Thoracic aorta (tissue), 2 donors: ENCODE measurements at regions not wholly inside any gene's neighbourhood (a gene's known extent, or its start where the extent isn't known, plus 50 kb on each side); places are given as distances from the start of the nearest gene placed in this dataset.

Experiments
- ATAC-seq: fragments of 150-250 bp; one replicate; pipeline ENCODE4 v1.8.0; 2017; ENCODE audit warnings: low read depth; ENCODE audit not compliant: insufficient number of reproducible peaks, low FRiP score
- DNase-seq: peaks from one replicate; pipeline ENCODE4 v3.0.0-alpha.2; 2020; ENCODE audit warnings: low spot score
- H3K27ac ChIP-seq, 2 donors: fragments of 200-600 bp; sonication (generic); 1 replicate in 1 of 2; 2 replicates in 1 of 2; pipeline ENCODE4 v1.5.1; 2016; ENCODE audit warnings: mild to moderate bottlenecking in 2 of 2, moderate library complexity in 2 of 2
- H3K27me3 ChIP-seq: fragments of 200-600 bp; sonication (generic); replicated peaks from 2 replicates; pipeline ENCODE4 v1.6.0; 2016; ENCODE audit warnings: mild to moderate bottlenecking; ENCODE audit not compliant: insufficient read depth
- H3K36me3 ChIP-seq: fragments of 200-600 bp; sonication (generic); one replicate; pipeline ENCODE4 v1.5.1; 2016
- H3K4me1 ChIP-seq, 2 donors: fragments of 200-600 bp; sonication (generic); 1 replicate in 1 of 2; 2 replicates in 1 of 2; pipeline versions ENCODE4 v1.5.1 to v1.6.0; 2016; ENCODE audit warnings: low read depth in 2 of 2, mild to moderate bottlenecking in 1 of 2; ENCODE audit not compliant: control insufficient read depth in 1 of 2
- H3K4me3 ChIP-seq: fragments of 200-600 bp; sonication (generic); 2 replicates; pipeline ENCODE4 v1.5.1; 2016; ENCODE audit warnings: mild to moderate bottlenecking
- H3K9me3 ChIP-seq: fragments of 200-600 bp; sonication (generic); 2 replicates; pipeline ENCODE4 v1.5.1; 2016
- TF ChIP-seq, protein P1 (sequence below): fragments of 200-600 bp; sonication (generic); IDR thresholded peaks from one replicate; pipeline ENCODE4 v1.5.1; 2019; ENCODE audit warnings: antibody characterized with exemption

DNA sequence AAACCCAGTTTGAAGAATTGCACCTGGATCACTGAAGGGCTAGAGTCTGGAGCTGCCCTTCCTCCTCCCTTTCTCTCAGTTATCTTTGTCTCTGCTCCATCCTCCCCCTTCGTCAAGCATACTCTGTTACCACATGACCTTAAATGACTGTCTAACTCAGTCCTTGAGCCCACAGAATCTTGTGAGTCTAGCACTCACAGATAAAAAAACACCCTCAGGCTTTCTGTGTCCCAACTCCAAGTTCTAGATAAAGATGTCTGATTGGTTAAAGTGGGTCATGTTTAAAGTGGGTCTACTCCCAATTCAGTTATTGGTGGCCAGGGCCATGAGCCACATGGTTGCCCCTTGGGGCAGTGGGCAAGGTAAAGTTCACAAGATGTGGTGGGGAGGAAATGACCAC lies 53.5 kb upstream of the CYP1B1 start:
- Histone ChIP-seq H3K4me3 (no peak overlapping the region), H3K27ac (no peak overlapping the region)
- no peak for ATAC-seq

DNA sequence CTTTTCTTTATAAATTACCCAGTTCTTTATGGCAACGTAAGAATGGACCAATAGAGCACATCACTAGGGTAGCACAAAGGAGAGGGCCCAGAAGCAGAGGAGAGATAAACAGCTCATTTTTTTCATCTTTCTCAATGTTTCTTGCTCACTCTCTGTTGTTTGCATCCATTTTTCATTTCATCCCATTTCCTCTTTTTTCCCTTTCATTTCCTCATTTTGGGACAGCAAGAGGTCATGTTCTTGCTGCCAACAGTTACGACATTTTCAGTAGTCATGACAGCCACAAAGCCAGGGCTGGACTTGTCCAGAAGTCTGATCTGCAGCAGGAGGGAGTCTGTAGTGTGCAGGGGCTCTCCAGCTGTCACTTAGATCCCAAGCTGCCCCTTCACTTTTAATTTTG lies 52.7 kb upstream of the CYP1B1 start:
- Histone ChIP-seq H3K4me3 (no peak overlapping the region), H3K27me3 (no peaks in the 10 kb centered on the region), H3K9me3 (peaks cover 4% of the 10 kb centered on the region), H3K27ac (peak overlapping the region in 1 of 2 donors; percentile 8), H3K36me3 (no peaks in the 10 kb centered on the region), H3K4me1 (no peaks in the 10 kb centered on the region)
- TF ChIP-seq, protein P1, sequence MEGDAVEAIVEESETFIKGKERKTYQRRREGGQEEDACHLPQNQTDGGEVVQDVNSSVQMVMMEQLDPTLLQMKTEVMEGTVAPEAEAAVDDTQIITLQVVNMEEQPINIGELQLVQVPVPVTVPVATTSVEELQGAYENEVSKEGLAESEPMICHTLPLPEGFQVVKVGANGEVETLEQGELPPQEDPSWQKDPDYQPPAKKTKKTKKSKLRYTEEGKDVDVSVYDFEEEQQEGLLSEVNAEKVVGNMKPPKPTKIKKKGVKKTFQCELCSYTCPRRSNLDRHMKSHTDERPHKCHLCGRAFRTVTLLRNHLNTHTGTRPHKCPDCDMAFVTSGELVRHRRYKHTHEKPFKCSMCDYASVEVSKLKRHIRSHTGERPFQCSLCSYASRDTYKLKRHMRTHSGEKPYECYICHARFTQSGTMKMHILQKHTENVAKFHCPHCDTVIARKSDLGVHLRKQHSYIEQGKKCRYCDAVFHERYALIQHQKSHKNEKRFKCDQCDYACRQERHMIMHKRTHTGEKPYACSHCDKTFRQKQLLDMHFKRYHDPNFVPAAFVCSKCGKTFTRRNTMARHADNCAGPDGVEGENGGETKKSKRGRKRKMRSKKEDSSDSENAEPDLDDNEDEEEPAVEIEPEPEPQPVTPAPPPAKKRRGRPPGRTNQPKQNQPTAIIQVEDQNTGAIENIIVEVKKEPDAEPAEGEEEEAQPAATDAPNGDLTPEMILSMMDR: no peak
- DNase-seq (no peak), ATAC-seq (no peak)

More for the DNA sequence above, 53.5 kb upstream of the CYP1B1 start:
- H3K4me1 ChIP-seq: no peaks in the 10 kb centered on the region
- TF ChIP-seq, protein P1: no peak
- peaks cover 4% of the 10 kb centered on the region for H3K9me3 ChIP-seq
- H3K36me3 ChIP-seq: no peaks in the 10 kb centered on the region
- no peaks in the 10 kb centered on the region for H3K27me3 ChIP-seq
- DNase-seq: no peak

DNA sequence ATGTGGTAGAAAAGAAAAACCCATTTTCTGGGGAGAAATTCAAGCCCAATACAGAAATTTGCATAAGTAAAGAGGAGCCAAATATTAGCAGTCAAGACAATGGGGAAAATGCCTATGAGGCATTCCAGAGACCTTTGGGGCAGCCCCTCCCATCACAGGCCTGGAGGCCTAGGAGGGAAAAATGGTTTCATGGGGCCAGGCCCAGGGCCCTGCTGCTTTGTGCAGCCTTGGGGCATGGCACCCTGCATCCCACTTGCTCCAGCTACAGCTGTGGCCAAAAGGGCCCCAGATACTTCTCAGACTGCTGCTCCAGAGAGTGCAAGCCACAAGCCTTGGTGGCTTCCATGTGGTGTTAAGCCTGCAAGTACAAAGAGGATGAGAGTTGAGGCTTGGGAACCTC lies 51.3 kb upstream of the CYP1B1 start:
- TF ChIP-seq, protein P1: no peak
- DNase-seq (no peak), ATAC-seq (no peak)
- peaks cover 4% of the 10 kb centered on the region for H3K9me3 ChIP-seq
- no peaks in the 10 kb centered on the region for H3K27me3 ChIP-seq
- H3K4me1 ChIP-seq: peaks cover 0 to 6% of the 10 kb centered on the region in 2 donors
- H3K36me3 ChIP-seq: no peaks in the 10 kb centered on the region
- H3K4me3 ChIP-seq: no peak overlapping the region
- H3K27ac ChIP-seq: no peak overlapping the region

DNA sequence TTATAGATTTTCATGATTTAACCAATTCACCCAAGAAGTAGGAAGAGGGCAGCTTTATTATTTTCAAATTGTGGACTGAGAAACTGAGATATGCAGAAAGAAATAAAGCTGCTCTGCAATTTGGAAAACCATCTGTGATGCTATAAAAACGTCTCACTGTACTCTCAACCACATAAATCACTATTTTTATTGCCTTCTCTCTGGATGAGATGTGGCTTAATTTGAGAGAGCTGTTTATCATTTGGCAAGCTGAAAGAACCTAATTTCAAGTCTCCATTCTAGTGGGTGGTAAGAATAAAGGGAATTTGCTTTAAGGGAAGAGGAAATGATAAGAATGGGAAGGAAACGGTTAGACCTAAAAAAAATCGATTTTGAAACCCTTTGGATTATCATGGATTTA lies 49.9 kb upstream of the CYP1B1 start:
- H3K36me3 ChIP-seq: no peaks in the 10 kb centered on the region
- TF ChIP-seq, protein P1: no peak
- no peak for ATAC-seq
- no peak overlapping the region for H3K27ac ChIP-seq
- peaks cover 4% of the 10 kb centered on the region for H3K9me3 ChIP-seq
- H3K27me3 ChIP-seq: no peaks in the 10 kb centered on the region
- peaks cover 0 to 14% of the 10 kb centered on the region in 2 donors for H3K4me1 ChIP-seq
- H3K4me3 ChIP-seq: no peak overlapping the region
- DNase-seq: no peak
